ENCODE measurements at regions not wholly inside any gene's neighbourhood (a gene's known extent, or its start where the extent isn't known, plus 50 kb on each side); places are given as distances from the start of the nearest gene placed in this dataset.

DNA sequence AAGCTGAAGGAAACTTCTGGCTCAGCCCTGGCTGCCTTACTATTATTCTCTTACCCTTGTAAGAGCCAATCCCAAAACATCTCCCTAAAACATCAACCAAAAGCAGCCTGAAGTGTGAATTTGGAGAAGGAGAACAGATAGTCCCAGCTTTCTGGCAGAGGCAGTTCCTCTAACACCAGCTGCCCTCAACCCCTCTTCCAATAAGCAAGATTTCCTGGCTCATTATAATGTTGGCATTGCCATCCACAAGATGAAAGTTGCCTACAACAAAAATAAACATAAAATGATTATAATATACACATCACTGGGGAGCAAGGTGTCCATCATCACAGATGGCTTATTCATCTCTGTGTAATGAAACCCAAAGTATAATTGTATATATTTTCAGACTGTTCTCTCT lies 352.5 kb upstream of the CCDC196 start:
- Histone ChIP-seq H3K4me1 (replicated peaks in 1 of 2) (no peaks in the 10 kb centered on the region), H3K27ac (no peak overlapping the region), H3K27me3 (no peaks in the 10 kb centered on the region), H3K9me3 (replicated peaks in 1 of 3) (no peaks in the 10 kb centered on the region), H3K4me3 (no peak overlapping the region), H3K36me3 (replicated peaks in 1 of 2) (no peaks in the 10 kb centered on the region)
- TF ChIP-seq CTCF (IDR thresholded peaks at IDR 0.05): no peak
- TF ChIP-seq POLR2A (IDR thresholded peaks at IDR 0.05): no peak
- intact Hi-C loops (cut with DNase I): no loop called here
- DNase-seq: no peak

DNA sequence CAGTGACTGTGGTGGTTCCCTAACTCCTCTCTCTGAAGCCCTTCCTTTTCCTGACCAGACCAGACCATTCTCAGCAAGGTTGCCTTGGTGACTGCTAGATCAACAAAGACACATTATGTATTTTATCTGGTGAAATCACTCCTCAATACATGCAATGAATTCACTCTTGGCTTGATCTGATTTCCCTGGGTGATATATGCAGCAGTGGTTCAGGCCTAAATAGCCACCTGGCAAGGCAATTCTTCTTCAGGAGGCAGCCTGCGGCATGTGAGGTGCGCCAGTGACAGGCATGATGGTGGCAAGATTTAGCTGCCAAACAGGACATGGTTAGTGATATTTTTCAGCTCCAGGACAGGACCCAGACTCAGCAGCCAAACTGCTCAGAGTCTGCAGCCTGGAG lies 350.3 kb upstream of the CCDC196 start:
- H3K27me3 ChIP-seq: no peaks in the 10 kb centered on the region
- H3K27ac ChIP-seq: no peak overlapping the region
- no peaks in the 10 kb centered on the region for H3K36me3 ChIP-seq (replicated peaks in 1 of 2)
- H3K4me3 ChIP-seq: no peak overlapping the region
- DNase-seq: no peak
- TF ChIP-seq CTCF (IDR thresholded peaks at IDR 0.05) (no peak), POLR2A (IDR thresholded peaks at IDR 0.05) (no peak)
- WGBS, 4 donors: 88 to 96% (median 94%) methylated on average over 2 of the region's 2 CpGs
- no peaks in the 10 kb centered on the region for H3K9me3 ChIP-seq (replicated peaks in 1 of 3)
- H3K4me1 ChIP-seq (replicated peaks in 1 of 2): no peaks in the 10 kb centered on the region
- intact Hi-C loops (cut with DNase I): no loop called here

- intact Hi-C loops (cut with DNase I): no loop called here
- no peak for DNase-seq
- Histone ChIP-seq H3K4me3 (no peak overlapping the region), H3K4me1 (replicated peaks in 1 of 2) (no peaks in the 10 kb centered on the region), H3K9me3 (replicated peaks in 1 of 3) (no peaks in the 10 kb centered on the region), H3K27ac (no peak overlapping the region), H3K36me3 (replicated peaks in 1 of 2) (no peaks in the 10 kb centered on the region), H3K27me3 (no peaks in the 10 kb centered on the region)
- 76 to 84% (median 81%) methylated on average over 8 of the region's 8 CpGs for WGBS, 4 donors
- TF ChIP-seq POLR2A (IDR thresholded peaks at IDR 0.05) (no peak), CTCF (IDR thresholded peaks at IDR 0.05) (no peak)
Measured at GRCh38 chr14:66137081-66137480, 349.1 kb upstream of the CCDC196 start.

DNA sequence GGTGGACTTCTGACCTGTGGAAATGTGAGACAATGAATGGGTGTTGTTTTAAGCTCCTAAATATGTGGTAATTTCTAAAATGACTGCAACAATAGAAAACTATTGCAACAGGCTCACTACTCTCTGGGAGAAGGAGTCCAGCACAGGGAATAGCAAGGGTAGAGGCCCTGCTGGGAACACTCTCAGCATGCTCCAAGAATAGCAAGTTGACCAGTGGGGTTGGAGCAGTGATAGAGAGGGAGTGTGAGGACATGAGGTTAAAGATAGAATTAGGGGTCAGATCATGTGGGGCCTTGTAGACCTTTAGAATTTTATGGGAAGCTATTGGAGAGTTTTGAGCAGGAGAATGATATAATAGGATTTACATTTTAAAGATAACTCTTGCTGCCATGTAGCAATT lies 346.7 kb upstream of the CCDC196 start:
- no peak overlapping the region for H3K27ac ChIP-seq
- TF ChIP-seq POLR2A (IDR thresholded peaks at IDR 0.05) (no peak), CTCF (IDR thresholded peaks at IDR 0.05) (no peak)
- no peaks in the 10 kb centered on the region for H3K27me3 ChIP-seq
- no peak overlapping the region for H3K4me3 ChIP-seq
- no peaks in the 10 kb centered on the region for H3K9me3 ChIP-seq (replicated peaks in 1 of 3)
- no peaks in the 10 kb centered on the region for H3K36me3 ChIP-seq (replicated peaks in 1 of 2)
- intact Hi-C loops (cut with DNase I): no loop called here
- DNase-seq: no peak
- H3K4me1 ChIP-seq (replicated peaks in 1 of 2): no peaks in the 10 kb centered on the region
